ENCODE measurements at regions not wholly inside any gene's neighbourhood (a gene's known extent, or its start where the extent isn't known, plus 50 kb on each side); places are given as distances from the start of the nearest gene placed in this dataset.

GRCh38 chr2:187274146-187274545, 173.9 kb downstream of the CALCRL start:
- in situ Hi-C loops (cut with MboI; ENCODE audit: low pct_unique_long_range_greater_than_20kb in 2 of 9, low sequenced_read_pairs in 9 of 9, unreplicated experiment in 9 of 9), result no loop called here
- Histone ChIP-seq H3K4me3 (no peak overlapping the region), H3K27ac (no peak overlapping the region), H3K4me1 (replicated peaks in 1 of 2) (no peaks in the 10 kb centered on the region)
- no peak for ATAC-seq (replicated peaks in 6 of 8)

GRCh38 chr2:187272255-187272654, 175.8 kb downstream of the CALCRL start:
- ATAC-seq (replicated peaks in 6 of 8), result no peak
- H3K4me3 ChIP-seq, result no peak overlapping the region
- H3K27ac ChIP-seq, result no peak overlapping the region
- in situ Hi-C loops (cut with MboI; ENCODE audit: low pct_unique_long_range_greater_than_20kb in 2 of 9, low sequenced_read_pairs in 9 of 9, unreplicated experiment in 9 of 9), result no loop called here
- H3K4me1 ChIP-seq (replicated peaks in 1 of 2), result no peaks in the 10 kb centered on the region

- no peak for ATAC-seq (replicated peaks in 6 of 8)
- H3K4me3 ChIP-seq, result no peak overlapping the region
- no peaks in the 10 kb centered on the region for H3K4me1 ChIP-seq (replicated peaks in 1 of 2)
- in situ Hi-C loops (cut with MboI; ENCODE audit: low pct_unique_long_range_greater_than_20kb in 2 of 9, low sequenced_read_pairs in 9 of 9, unreplicated experiment in 9 of 9), result no loop called here
- H3K27ac ChIP-seq, result no peak overlapping the region
Observed at GRCh38 chr2:187271825-187272224, 176.2 kb downstream of the CALCRL start.

- in situ Hi-C loops (cut with MboI; ENCODE audit: low pct_unique_long_range_greater_than_20kb in 2 of 9, low sequenced_read_pairs in 9 of 9, unreplicated experiment in 9 of 9), result no loop called here
Observed at GRCh38 chr2:187266645-187267044, 181.4 kb downstream of the CALCRL start.

GRCh38 chr2:187266147-187266546, 181.9 kb downstream of the CALCRL start:
- Histone ChIP-seq H3K4me1 (replicated peaks in 1 of 2) (peaks cover 0 to 4% of the 10 kb centered on the region in 2 donors), H3K27ac (no peak overlapping the region), H3K4me3 (no peak overlapping the region)
- 62 to 100% (median 97%) methylated on average over 1 to 2 of the region's 2 CpGs; no CpG with 5 or more reads in 2 of the 10 experiments for WGBS, 10 experiments
- in situ Hi-C loops (cut with MboI; ENCODE audit: low pct_unique_long_range_greater_than_20kb in 2 of 9, low sequenced_read_pairs in 9 of 9, unreplicated experiment in 9 of 9), result no loop called here
- ATAC-seq (replicated peaks in 6 of 8), result peak in 2 of 8 experiments; percentile 19 to 28

More at GRCh38 chr2:187266645-187267044, 181.4 kb downstream of the CALCRL start:
- Histone ChIP-seq H3K27ac (no peak overlapping the region), H3K4me3 (no peak overlapping the region), H3K4me1 (replicated peaks in 1 of 2) (peaks cover 0 to 4% of the 10 kb centered on the region in 2 donors)
- peak in 3 of 8 experiments; percentile 33 to 70 (median 57) for ATAC-seq (replicated peaks in 6 of 8)
- WGBS, 10 experiments, result 0 to 100% (median 75%) methylated on average over 1 to 4 of the region's 4 CpGs; no CpG with 5 or more reads in 5 of the 10 experiments

GRCh38 chr2:187264612-187265011, 183.4 kb downstream of the CALCRL start:
- WGBS, 10 experiments, result 0 to 80% (median 35%) methylated on average over 1 of the region's 1 CpG; no CpG with 5 or more reads in 4 of the 10 experiments
- no peak for ATAC-seq (replicated peaks in 6 of 8)
- Histone ChIP-seq H3K4me3 (no peak overlapping the region), H3K4me1 (replicated peaks in 1 of 2) (peaks cover 0 to 4% of the 10 kb centered on the region in 2 donors), H3K27ac (no peak overlapping the region)
- in situ Hi-C loops (cut with MboI; ENCODE audit: low pct_unique_long_range_greater_than_20kb in 2 of 9, low sequenced_read_pairs in 9 of 9, unreplicated experiment in 9 of 9), result no loop called here

GRCh38 chr2:187263675-187264560, 184.1 kb downstream of the CALCRL start:
- Histone ChIP-seq H3K4me1 (replicated peaks in 1 of 2) (peaks cover 0 to 4% of the 10 kb centered on the region in 2 donors), H3K4me3 (no peak overlapping the region), H3K27ac (no peak overlapping the region)
- 15 to 70% (median 36%) methylated on average over 5 to 9 of the region's 9 CpGs for WGBS, 10 experiments
- in situ Hi-C loops (cut with MboI; ENCODE audit: low pct_unique_long_range_greater_than_20kb in 2 of 9, low sequenced_read_pairs in 9 of 9, unreplicated experiment in 9 of 9), result no loop called here
- ATAC-seq (replicated peaks in 6 of 8), result peak in 1 of 8 experiments; percentile 24

- WGBS, 10 experiments, result 0 to 100% (median 74%) methylated on average over 1 of the region's 1 CpG; no CpG with 5 or more reads in 2 of the 10 experiments
- ATAC-seq (replicated peaks in 6 of 8), result no peak
- in situ Hi-C loops (cut with MboI; ENCODE audit: low pct_unique_long_range_greater_than_20kb in 2 of 9, low sequenced_read_pairs in 9 of 9, unreplicated experiment in 9 of 9), result no loop called here
Observed at GRCh38 chr2:187261705-187262104, 186.3 kb downstream of the CALCRL start.

GRCh38 chr2:187252063-187252462, 196.0 kb downstream of the CALCRL start:
- Histone ChIP-seq H3K4me1 (replicated peaks in 1 of 2) (no peaks in the 10 kb centered on the region), H3K27ac (no peak overlapping the region), H3K4me3 (no peak overlapping the region)
- WGBS, 10 experiments, result 60 to 100% (median 89%) methylated on average over 1 to 10 of the region's 10 CpGs
- in situ Hi-C loops (cut with MboI; ENCODE audit: low pct_unique_long_range_greater_than_20kb in 2 of 9, low sequenced_read_pairs in 9 of 9, unreplicated experiment in 9 of 9), result no loop called here
- ATAC-seq (replicated peaks in 6 of 8), result no peak

More at GRCh38 chr2:187261705-187262104, 186.3 kb downstream of the CALCRL start:
- H3K4me3 ChIP-seq, result no peak overlapping the region
- peaks cover 0 to 4% of the 10 kb centered on the region in 2 donors for H3K4me1 ChIP-seq (replicated peaks in 1 of 2)
- H3K27ac ChIP-seq, result no peak overlapping the region

- Histone ChIP-seq H3K4me3 (no peak overlapping the region), H3K4me1 (replicated peaks in 1 of 2) (no peaks in the 10 kb centered on the region), H3K27ac (no peak overlapping the region)
- no peak for ATAC-seq (replicated peaks in 6 of 8)
- in situ Hi-C loops (cut with MboI; ENCODE audit: low pct_unique_long_range_greater_than_20kb in 2 of 9, low sequenced_read_pairs in 9 of 9, unreplicated experiment in 9 of 9), result no loop called here
Observed at GRCh38 chr2:187250137-187250536, 197.9 kb downstream of the CALCRL start.

GRCh38 chr2:187233811-187234210, 214.2 kb downstream of the CALCRL start:
- 17 to 100% (median 95%) methylated on average over 1 to 2 of the region's 2 CpGs; no CpG with 5 or more reads in 3 of the 10 experiments for WGBS, 10 experiments
- in situ Hi-C loops (cut with MboI; ENCODE audit: low pct_unique_long_range_greater_than_20kb in 2 of 9, low sequenced_read_pairs in 9 of 9, unreplicated experiment in 9 of 9), result no loop called here
- ATAC-seq (replicated peaks in 6 of 8), result peak in 1 of 8 experiments; percentile 27
- H3K4me3 ChIP-seq, result no peak overlapping the region
- H3K4me1 ChIP-seq (replicated peaks in 1 of 2), result no peaks in the 10 kb centered on the region
- H3K27ac ChIP-seq, result no peak overlapping the region

GRCh38 chr2:187232749-187233148, 215.3 kb downstream of the CALCRL start:
- ATAC-seq (replicated peaks in 6 of 8), result no peak
- H3K4me3 ChIP-seq, result no peak overlapping the region
- H3K27ac ChIP-seq, result no peak overlapping the region
- in situ Hi-C loops (cut with MboI; ENCODE audit: low pct_unique_long_range_greater_than_20kb in 2 of 9, low sequenced_read_pairs in 9 of 9, unreplicated experiment in 9 of 9), result no loop called here
- 64 to 100% (median 100%) methylated on average over 1 of the region's 1 CpG; no CpG with 5 or more reads in 6 of the 10 experiments for WGBS, 10 experiments
- no peaks in the 10 kb centered on the region for H3K4me1 ChIP-seq (replicated peaks in 1 of 2)

- in situ Hi-C loops (cut with MboI; ENCODE audit: low pct_unique_long_range_greater_than_20kb in 2 of 9, low sequenced_read_pairs in 9 of 9, unreplicated experiment in 9 of 9), result no loop called here
- 11 to 100% (median 91%) methylated on average over 1 to 3 of the region's 3 CpGs for WGBS, 10 experiments
- Histone ChIP-seq H3K27ac (no peak overlapping the region), H3K4me3 (no peak overlapping the region), H3K4me1 (replicated peaks in 1 of 2) (peaks cover 3 to 6% of the 10 kb centered on the region in 2 donors)
- ATAC-seq (replicated peaks in 6 of 8), result no peak
Observed at GRCh38 chr2:187230088-187230487, 218.0 kb downstream of the CALCRL start.

- H3K4me1 ChIP-seq (replicated peaks in 1 of 2), result peaks cover 3 to 16% of the 10 kb centered on the region in 2 donors
- ATAC-seq (replicated peaks in 6 of 8), result no peak
- 25 to 83% (median 70%) methylated on average over 1 of the region's 1 CpG; no CpG with 5 or more reads in 3 of the 10 experiments for WGBS, 10 experiments
- no peak overlapping the region for H3K4me3 ChIP-seq
- in situ Hi-C loops (cut with MboI; ENCODE audit: low pct_unique_long_range_greater_than_20kb in 2 of 9, low sequenced_read_pairs in 9 of 9, unreplicated experiment in 9 of 9), result no loop called here
- H3K27ac ChIP-seq, result no peak overlapping the region
Observed at GRCh38 chr2:187228986-187229385, 219.1 kb downstream of the CALCRL start.

Data from motor neuron (in vitro differentiated cells).